ENCODE measurements at regions not wholly inside any gene's neighbourhood (a gene's known extent, or its start where the extent isn't known, plus 50 kb on each side); places are given as distances from the start of the nearest gene placed in this dataset.

- Mint-ChIP-seq H3K27me3 (no peaks in the 10 kb centered on the region), H3K4me3 (no peak overlapping the region), H3K4me1 (no peaks in the 10 kb centered on the region), H3K36me3 (no peaks in the 10 kb centered on the region), H3K27ac (no peak overlapping the region), H3K9me3 (no peaks in the 10 kb centered on the region)
- ChIA-PET POLR2A (no interaction called here), CTCF (no interaction called here)
- Histone ChIP-seq H3K27me3 (ENCODE audit: insufficient read depth, low read length, poor library complexity, severe bottlenecking) (no peaks in the 10 kb centered on the region), H3K4me1 (ENCODE audit: insufficient read depth, low read length) (no peaks in the 10 kb centered on the region), H3K36me3 (ENCODE audit: insufficient read depth, low read length) (no peaks in the 10 kb centered on the region), H3K9me3 (ENCODE audit: low read length) (no peaks in the 10 kb centered on the region), H3K4me3 (ENCODE audit: low read length) (no peak overlapping the region), H3K27ac (ENCODE audit: low read depth, low read length) (no peak overlapping the region)
- no peak for DNase-seq
Observed at GRCh38 chr2:16244966-16245320, 304.6 kb downstream of the MYCN start.

- Histone ChIP-seq H3K9me3 (ENCODE audit: low read length) (no peaks in the 10 kb centered on the region), H3K4me3 (ENCODE audit: low read length) (no peak overlapping the region), H3K27me3 (ENCODE audit: insufficient read depth, low read length, poor library complexity, severe bottlenecking) (no peaks in the 10 kb centered on the region), H3K36me3 (ENCODE audit: insufficient read depth, low read length) (no peaks in the 10 kb centered on the region), H3K27ac (ENCODE audit: low read depth, low read length) (no peak overlapping the region), H3K4me1 (ENCODE audit: insufficient read depth, low read length) (no peaks in the 10 kb centered on the region)
- no peaks in the 10 kb centered on the region for H3K27me3 Mint-ChIP-seq
- DNase-seq = no peak
- no peak overlapping the region for H3K27ac Mint-ChIP-seq
- H3K4me3 Mint-ChIP-seq = no peak overlapping the region
- POLR2A ChIA-PET = no interaction called here
- no peaks in the 10 kb centered on the region for H3K36me3 Mint-ChIP-seq
- H3K4me1 Mint-ChIP-seq = no peaks in the 10 kb centered on the region
- CTCF ChIA-PET = no interaction called here
- H3K9me3 Mint-ChIP-seq = peaks cover 0 to under 1% (median 0%) of the 10 kb centered on the region in 5 donors
Observed at GRCh38 chr2:16244153-16244965, 304.0 kb downstream of the MYCN start.

- POLR2A ChIA-PET = no interaction called here
- no peaks in the 10 kb centered on the region for H3K36me3 Mint-ChIP-seq
- no peak overlapping the region for H3K27ac ChIP-seq (ENCODE audit: low read depth, low read length)
- H3K27ac Mint-ChIP-seq = no peak overlapping the region
- H3K9me3 Mint-ChIP-seq = peaks cover 0 to 2% (median 0%) of the 10 kb centered on the region in 5 donors
- H3K9me3 ChIP-seq (ENCODE audit: low read length) = no peaks in the 10 kb centered on the region
- H3K4me1 Mint-ChIP-seq = no peaks in the 10 kb centered on the region
- H3K4me3 ChIP-seq (ENCODE audit: low read length) = no peak overlapping the region
- H3K4me3 Mint-ChIP-seq = no peak overlapping the region
- CTCF ChIA-PET = no interaction called here
- no peak for DNase-seq
- H3K27me3 ChIP-seq (ENCODE audit: insufficient read depth, low read length, poor library complexity, severe bottlenecking) = no peaks in the 10 kb centered on the region
- no peaks in the 10 kb centered on the region for H3K4me1 ChIP-seq (ENCODE audit: insufficient read depth, low read length)
- H3K36me3 ChIP-seq (ENCODE audit: insufficient read depth, low read length) = no peaks in the 10 kb centered on the region
- H3K27me3 Mint-ChIP-seq = peaks cover 0 to under 1% of the 10 kb centered on the region in 2 donors
Observed at GRCh38 chr2:16243411-16243996, 303.2 kb downstream of the MYCN start.

GRCh38 chr2:16242906-16243305 lies 302.6 kb downstream of the MYCN start:
- ChIA-PET CTCF (interaction anchor here (0.8 kb wide), 1 partner anchor 17 kb away, joined by 3 read pairs; no protein-coding TSS in a partner anchor), POLR2A (no interaction called here)
- H3K27ac Mint-ChIP-seq = no peak overlapping the region
- Histone ChIP-seq H3K27me3 (ENCODE audit: insufficient read depth, low read length, poor library complexity, severe bottlenecking) (no peaks in the 10 kb centered on the region), H3K4me1 (ENCODE audit: insufficient read depth, low read length) (no peaks in the 10 kb centered on the region), H3K36me3 (ENCODE audit: insufficient read depth, low read length) (no peaks in the 10 kb centered on the region), H3K9me3 (ENCODE audit: low read length) (no peaks in the 10 kb centered on the region), H3K4me3 (ENCODE audit: low read length) (no peak overlapping the region), H3K27ac (ENCODE audit: low read depth, low read length) (no peak overlapping the region)
- DNase-seq = no peak
- peaks cover 0 to 3% of the 10 kb centered on the region in 2 donors for H3K27me3 Mint-ChIP-seq
- peaks cover 0 to 2% (median 0%) of the 10 kb centered on the region in 5 donors for H3K9me3 Mint-ChIP-seq
- no peaks in the 10 kb centered on the region for H3K36me3 Mint-ChIP-seq
- no peak overlapping the region for H3K4me3 Mint-ChIP-seq
- H3K4me1 Mint-ChIP-seq = no peaks in the 10 kb centered on the region

GRCh38 chr2:16241166-16242160 lies 301.1 kb downstream of the MYCN start:
- ChIA-PET POLR2A (no interaction called here), CTCF (no interaction called here)
- H3K27ac Mint-ChIP-seq = no peak overlapping the region
- no peaks in the 10 kb centered on the region for H3K4me1 Mint-ChIP-seq
- peaks cover 0 to 6% (median 2%) of the 10 kb centered on the region in 5 donors for H3K9me3 Mint-ChIP-seq
- H3K4me3 Mint-ChIP-seq = no peak overlapping the region
- no peaks in the 10 kb centered on the region for H3K9me3 ChIP-seq (ENCODE audit: low read length)
- H3K27ac ChIP-seq (ENCODE audit: low read depth, low read length) = no peak overlapping the region
- peaks cover 0 to 3% of the 10 kb centered on the region in 2 donors for H3K27me3 Mint-ChIP-seq
- H3K27me3 ChIP-seq (ENCODE audit: insufficient read depth, low read length, poor library complexity, severe bottlenecking) = no peaks in the 10 kb centered on the region
- no peak for DNase-seq
- no peak overlapping the region for H3K4me3 ChIP-seq (ENCODE audit: low read length)
- H3K36me3 Mint-ChIP-seq = no peaks in the 10 kb centered on the region
- H3K36me3 ChIP-seq (ENCODE audit: insufficient read depth, low read length) = no peaks in the 10 kb centered on the region
- H3K4me1 ChIP-seq (ENCODE audit: insufficient read depth, low read length) = no peaks in the 10 kb centered on the region

GRCh38 chr2:16240402-16240801 lies 300.1 kb downstream of the MYCN start:
- no peak overlapping the region for H3K4me3 ChIP-seq (ENCODE audit: low read length)
- H3K27ac Mint-ChIP-seq = no peak overlapping the region
- no peaks in the 10 kb centered on the region for H3K4me1 ChIP-seq (ENCODE audit: insufficient read depth, low read length)
- H3K36me3 Mint-ChIP-seq = no peaks in the 10 kb centered on the region
- H3K27me3 Mint-ChIP-seq = peaks cover 0 to 3% of the 10 kb centered on the region in 2 donors
- H3K9me3 ChIP-seq (ENCODE audit: low read length) = no peaks in the 10 kb centered on the region
- H3K9me3 Mint-ChIP-seq = peaks cover 4 to 10% (median 8%) of the 10 kb centered on the region in 5 donors
- DNase-seq = no peak
- H3K36me3 ChIP-seq (ENCODE audit: insufficient read depth, low read length) = no peaks in the 10 kb centered on the region
- H3K4me1 Mint-ChIP-seq = no peaks in the 10 kb centered on the region
- no peak overlapping the region for H3K4me3 Mint-ChIP-seq
- POLR2A ChIA-PET = no interaction called here
- no peak overlapping the region for H3K27ac ChIP-seq (ENCODE audit: low read depth, low read length)
- H3K27me3 ChIP-seq (ENCODE audit: insufficient read depth, low read length, poor library complexity, severe bottlenecking) = no peaks in the 10 kb centered on the region
- CTCF ChIA-PET = no interaction called here

GRCh38 chr2:16239296-16239850 lies 299.0 kb downstream of the MYCN start:
- Mint-ChIP-seq H3K4me3 (no peak overlapping the region), H3K36me3 (no peaks in the 10 kb centered on the region), H3K27me3 (peaks cover 0 to 3% of the 10 kb centered on the region in 2 donors), H3K4me1 (no peaks in the 10 kb centered on the region), H3K9me3 (peaks cover 4 to 10% (median 9%) of the 10 kb centered on the region in 5 donors), H3K27ac (no peak overlapping the region)
- CTCF ChIA-PET = no interaction called here
- no peak overlapping the region for H3K4me3 ChIP-seq (ENCODE audit: low read length)
- H3K27me3 ChIP-seq (ENCODE audit: insufficient read depth, low read length, poor library complexity, severe bottlenecking) = no peaks in the 10 kb centered on the region
- no peak overlapping the region for H3K27ac ChIP-seq (ENCODE audit: low read depth, low read length)
- no peaks in the 10 kb centered on the region for H3K36me3 ChIP-seq (ENCODE audit: insufficient read depth, low read length)
- no peaks in the 10 kb centered on the region for H3K4me1 ChIP-seq (ENCODE audit: insufficient read depth, low read length)
- no peak for DNase-seq
- H3K9me3 ChIP-seq (ENCODE audit: low read length) = no peaks in the 10 kb centered on the region
- POLR2A ChIA-PET = no interaction called here

GRCh38 chr2:16238786-16239185 lies 298.4 kb downstream of the MYCN start:
- H3K36me3 ChIP-seq (ENCODE audit: insufficient read depth, low read length) = no peaks in the 10 kb centered on the region
- Mint-ChIP-seq H3K36me3 (no peaks in the 10 kb centered on the region), H3K4me3 (no peak overlapping the region), H3K27me3 (peaks cover 0 to 3% of the 10 kb centered on the region in 2 donors), H3K27ac (no peak overlapping the region), H3K4me1 (no peaks in the 10 kb centered on the region), H3K9me3 (peaks cover 4 to 10% (median 9%) of the 10 kb centered on the region in 5 donors)
- no peak overlapping the region for H3K27ac ChIP-seq (ENCODE audit: low read depth, low read length)
- H3K4me3 ChIP-seq (ENCODE audit: low read length) = no peak overlapping the region
- H3K9me3 ChIP-seq (ENCODE audit: low read length) = no peaks in the 10 kb centered on the region
- ChIA-PET CTCF (no interaction called here), POLR2A (no interaction called here)
- H3K4me1 ChIP-seq (ENCODE audit: insufficient read depth, low read length) = no peaks in the 10 kb centered on the region
- DNase-seq = no peak
- no peaks in the 10 kb centered on the region for H3K27me3 ChIP-seq (ENCODE audit: insufficient read depth, low read length, poor library complexity, severe bottlenecking)
